HG02943 (cell line): ENCODE measurements at regions not wholly inside any gene's neighbourhood (a gene's known extent, or its start where the extent isn't known, plus 50 kb on each side); places are given as distances from the start of the nearest gene placed in this dataset.
"Not testable (repeated sequence)": the region's sequence is repeated elsewhere in the genome, so short reads cannot be mapped to it uniquely, and the experiment has no call there.

ENCODE experiments used
- ATAC-seq: cut with Tn5 transposase; IDR thresholded peaks from one replicate; pipeline ENCODE4 v1.9.1; 2021; ENCODE audit warnings: mild to moderate bottlenecking, low read depth, moderate library complexity; ENCODE audit not compliant: unreplicated experiment

GRCh38 chr20:22814471-22815205 lies 220.5 kb upstream of the SSTR4 start:
- ATAC-seq, result no peak

GRCh38 chr20:22815206-22815551 lies 219.9 kb upstream of the SSTR4 start:
- ATAC-seq, result no peak

- no peak for ATAC-seq
Observed at GRCh38 chr20:22815603-22816315, 219.4 kb upstream of the SSTR4 start.

DNA sequence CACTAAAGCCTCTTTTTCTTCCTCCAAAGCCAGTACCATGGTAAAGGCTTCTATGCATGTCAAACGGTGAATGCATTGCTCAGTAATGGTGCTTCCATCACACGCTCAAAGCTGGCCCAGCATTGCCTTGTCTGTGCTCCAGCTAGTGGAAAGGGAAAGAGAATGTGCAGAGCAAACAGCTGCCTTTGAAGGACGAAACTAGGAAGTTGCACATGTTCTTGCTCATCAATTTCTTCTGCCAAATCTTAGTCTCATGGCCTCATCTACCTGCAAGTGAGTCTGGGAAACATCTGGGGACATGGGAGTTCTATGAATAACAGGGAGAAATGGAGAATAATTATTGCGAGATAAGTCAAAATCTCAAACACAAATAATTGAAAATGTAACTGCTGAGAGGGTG lies 216.5 kb upstream of the SSTR4 start:
- no peak for ATAC-seq

GRCh38 chr20:22819112-22819511 lies 216.0 kb upstream of the SSTR4 start:
- ATAC-seq, result no peak

GRCh38 chr20:22819784-22820183 lies 215.3 kb upstream of the SSTR4 start:
- no peak for ATAC-seq

DNA sequence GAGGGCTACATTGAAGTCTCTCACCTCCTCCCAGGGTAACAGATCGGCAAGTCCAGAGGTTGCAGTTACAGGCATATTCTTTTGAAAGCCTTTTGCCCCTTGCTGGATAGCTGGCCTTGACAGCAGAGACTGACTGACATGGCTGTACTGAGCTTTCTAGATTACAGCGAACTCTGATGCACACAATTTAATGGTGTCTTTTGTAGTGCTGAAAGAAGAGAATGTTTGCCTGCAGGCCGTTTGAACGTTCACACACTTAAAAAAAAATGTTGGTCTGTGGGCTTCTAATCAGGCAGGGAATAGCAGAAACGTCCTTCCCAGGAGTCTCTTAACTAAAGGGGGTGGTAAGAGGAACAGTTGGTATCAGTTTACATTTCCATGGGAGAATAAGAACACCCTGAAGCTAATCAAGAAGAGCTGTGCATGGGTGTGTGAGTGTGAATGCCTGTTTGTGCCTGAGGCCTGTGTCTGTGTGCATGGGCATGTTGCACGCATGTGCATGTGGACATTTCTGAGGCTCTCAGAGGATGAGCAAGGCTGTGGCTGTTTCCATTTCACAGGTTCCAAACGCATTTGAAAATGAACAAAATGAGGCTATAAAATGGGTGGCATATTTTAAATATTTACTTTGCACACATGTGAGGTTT lies 213.9 kb upstream of the SSTR4 start:
- no peak for ATAC-seq

DNA sequence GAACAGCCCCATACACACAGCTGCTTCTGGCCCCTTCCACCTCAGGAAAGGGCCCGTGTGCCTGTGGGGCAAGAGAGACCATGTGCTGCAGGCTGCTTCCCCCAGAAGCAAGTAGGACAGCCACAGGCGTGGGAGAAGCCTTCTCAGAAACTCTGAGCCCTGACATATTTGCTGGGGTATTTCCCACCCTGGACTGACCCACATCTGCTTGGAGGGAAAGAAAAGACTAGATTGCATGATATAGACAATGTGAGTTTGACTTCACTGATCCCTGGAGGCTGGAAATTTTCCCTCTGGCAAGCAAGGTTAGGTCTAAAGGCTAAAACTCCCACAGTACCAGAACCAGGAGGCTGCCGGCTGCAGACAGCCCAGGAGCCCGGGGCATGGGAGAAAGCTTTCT lies 213.3 kb upstream of the SSTR4 start:
- ATAC-seq, result no peak

DNA sequence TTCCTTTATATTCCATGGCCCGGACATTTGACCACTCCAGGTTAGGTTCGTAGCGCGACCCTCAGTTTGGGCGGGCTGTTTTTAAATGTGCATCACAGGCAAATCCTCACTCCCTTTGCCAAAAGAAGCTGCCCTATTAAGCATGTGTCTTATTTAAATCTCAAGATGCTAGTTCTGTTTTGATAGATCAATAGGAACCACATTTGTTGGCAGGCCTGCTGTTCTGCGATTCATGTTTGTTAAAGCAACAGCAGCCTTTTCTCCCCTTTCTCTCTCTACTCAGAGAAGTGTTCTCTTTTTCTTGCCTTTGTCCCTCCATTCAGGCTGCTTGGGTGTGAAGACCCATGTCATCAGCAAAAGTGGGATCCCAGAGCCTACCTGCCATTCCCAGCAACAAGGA lies 212.0 kb upstream of the SSTR4 start:
- no peak for ATAC-seq

GRCh38 chr20:22824077-22824476 lies 211.0 kb upstream of the SSTR4 start:
- ATAC-seq, result no peak

GRCh38 chr20:22825076-22825475 lies 210.0 kb upstream of the SSTR4 start:
- ATAC-seq, result no peak

- no peak for ATAC-seq
Observed at GRCh38 chr20:22825546-22825945, 209.6 kb upstream of the SSTR4 start.

DNA sequence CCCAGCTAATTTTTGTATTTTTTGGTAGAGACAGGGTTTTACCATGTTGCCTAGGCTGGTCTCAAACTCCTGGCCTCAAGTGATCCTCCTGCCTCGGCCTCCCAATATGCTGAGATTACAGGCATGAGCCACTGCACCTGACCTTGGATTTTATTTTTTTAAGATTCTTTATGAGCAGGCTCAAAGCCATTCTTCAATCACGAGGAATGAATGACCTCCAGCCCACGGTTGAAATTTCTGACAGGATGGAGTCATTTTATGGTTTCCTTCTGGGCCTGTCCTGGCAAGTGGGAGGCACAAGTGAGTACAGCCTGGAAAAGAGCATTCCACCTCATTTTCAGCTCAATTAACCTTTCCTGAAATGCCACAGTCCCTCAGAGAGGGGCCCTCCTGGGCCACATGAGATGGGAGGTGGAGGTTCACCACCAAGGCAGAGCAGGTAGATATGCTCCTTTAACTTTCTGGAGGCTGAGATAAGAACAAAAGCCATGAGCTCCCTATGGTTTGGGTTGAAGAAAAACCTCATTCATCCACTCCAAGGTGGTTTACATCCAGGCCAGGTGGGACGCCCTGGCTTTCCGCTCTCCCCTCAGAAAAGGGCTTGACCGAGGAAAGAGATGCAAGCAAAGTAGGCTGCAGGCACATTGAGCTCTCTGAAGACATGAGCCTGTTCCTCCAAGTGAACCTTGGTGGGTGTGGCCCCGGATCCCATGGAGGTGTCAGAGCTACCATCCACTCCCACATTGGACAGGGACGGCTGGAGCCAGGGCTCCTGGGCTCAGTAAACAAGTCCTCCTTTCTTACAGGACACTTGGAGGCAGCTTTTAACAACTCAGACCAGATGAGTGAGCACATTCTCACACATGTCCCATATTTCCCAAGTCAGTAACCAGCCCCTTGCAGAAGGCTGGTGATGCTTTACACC lies 208.5 kb upstream of the SSTR4 start:
- no peak for ATAC-seq

GRCh38 chr20:22827916-22828315 lies 207.2 kb upstream of the SSTR4 start:
- ATAC-seq, result no peak

- no peak for ATAC-seq
Observed at GRCh38 chr20:22829356-22829755, 205.8 kb upstream of the SSTR4 start.

DNA sequence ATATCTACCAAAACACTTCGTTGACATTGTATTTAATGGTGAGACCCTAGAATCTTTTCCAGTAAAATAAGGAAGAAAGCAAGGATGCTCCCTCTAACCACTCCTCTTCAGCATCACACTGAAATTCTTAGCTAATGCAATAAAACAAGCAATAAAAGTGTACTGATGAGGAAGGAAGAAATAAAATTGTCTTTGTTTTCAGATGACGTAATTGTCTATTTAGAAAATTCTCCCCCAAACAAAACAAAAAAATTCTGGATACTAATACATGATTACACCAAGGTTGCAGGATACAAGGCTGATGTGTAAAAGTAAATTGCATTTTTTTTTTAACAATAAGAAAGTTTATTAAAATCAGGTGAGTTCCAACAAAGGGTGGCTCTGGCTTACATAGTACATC lies 205.0 kb upstream of the SSTR4 start:
- ATAC-seq, result no peak

GRCh38 chr20:22830715-22831114 lies 204.4 kb upstream of the SSTR4 start:
- ATAC-seq, result not testable (repeated sequence)

- no peak for ATAC-seq
Observed at GRCh38 chr20:22833851-22834250, 201.3 kb upstream of the SSTR4 start.

DNA sequence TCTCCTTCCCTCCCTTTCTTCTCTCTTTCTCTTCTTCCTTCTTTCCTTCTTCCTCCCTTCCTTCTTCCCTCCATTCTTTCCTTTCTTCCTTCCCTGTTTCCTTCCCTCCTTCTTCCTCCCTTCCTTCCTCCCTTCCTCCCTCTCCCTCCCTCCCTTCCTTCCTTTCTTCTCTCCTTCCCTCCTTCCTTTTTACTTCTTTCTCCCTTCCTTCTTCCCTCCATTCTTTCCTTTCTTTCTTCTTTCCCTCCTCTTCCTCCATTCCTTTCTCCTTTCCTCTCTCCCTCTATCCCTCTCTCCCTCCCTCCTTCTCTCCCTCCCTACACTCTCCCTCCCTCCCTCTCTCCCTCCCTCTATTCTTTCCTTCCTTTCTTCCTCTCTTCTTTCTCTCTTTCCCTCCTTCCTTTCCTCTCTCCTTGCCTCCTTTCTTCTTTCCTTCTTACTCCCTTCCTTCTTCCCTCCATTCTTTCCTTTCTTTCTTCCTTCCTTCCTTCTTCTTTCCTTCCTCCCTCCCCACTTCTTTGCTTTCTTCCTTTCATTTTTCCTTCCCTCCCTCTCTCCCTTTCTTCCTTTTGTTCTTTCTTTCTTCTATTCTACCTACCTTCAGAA lies 200.4 kb upstream of the SSTR4 start:
- no peak for ATAC-seq

DNA sequence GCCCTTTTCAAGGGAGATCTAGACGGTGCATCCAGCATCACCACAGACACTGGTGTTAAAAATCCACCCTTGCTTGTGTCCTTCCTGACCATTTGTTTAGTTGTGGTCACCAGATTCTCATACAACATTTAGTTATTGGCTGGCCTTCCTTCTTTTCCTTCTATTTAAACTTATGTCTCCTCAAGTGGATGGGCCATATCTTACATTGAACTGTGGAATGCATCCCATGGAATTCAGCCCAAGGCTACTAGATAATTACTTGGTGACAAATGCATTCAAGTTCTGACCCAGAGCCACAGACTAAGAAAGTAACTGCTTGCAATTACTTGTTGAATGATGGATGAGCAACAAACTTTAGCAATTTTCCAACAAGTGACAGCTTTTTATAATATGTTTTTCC lies 198.9 kb upstream of the SSTR4 start:
- no peak for ATAC-seq
